Panc1 (cell line): ENCODE measurements at regions not wholly inside any gene's neighbourhood (a gene's known extent, or its start where the extent isn't known, plus 50 kb on each side); places are given as distances from the start of the nearest gene placed in this dataset.

Experiments used
- CTCF ChIP-seq: fragments of 450-650 bp; IDR thresholded peaks from 2 replicates; pipeline ENCODE4 v1.5.1; 2017; ENCODE audit warnings: mild to moderate bottlenecking
- POLR2AphosphoS5 ChIP-seq: IDR thresholded peaks from 2 replicates; pipeline ENCODE4 v1.6.1; 2012; ENCODE audit warnings: mild to moderate bottlenecking, low read depth, low read length, moderate library complexity
- REST ChIP-seq, 2 experiments: IDR thresholded peaks; 2 replicates each; pipeline ENCODE4 v1.6.1; 2011 to 2012; ENCODE audit warnings: low read depth in 2 of 2, control low read depth in 1 of 2, low read length in 1 of 2, mild to moderate bottlenecking in 1 of 2, moderate library complexity in 1 of 2; ENCODE audit not compliant: insufficient read depth in 1 of 2
- SIN3A ChIP-seq: IDR thresholded peaks from 2 replicates; pipeline ENCODE4 v1.6.1; 2012; ENCODE audit warnings: low read depth, mild to moderate bottlenecking, low read length, moderate library complexity, borderline replicate concordance; ENCODE audit not compliant: insufficient read depth
- TCF7L2 ChIP-seq: IDR thresholded peaks from 2 replicates; pipeline ENCODE4 v1.6.1; 2011; ENCODE audit warnings: mild to moderate bottlenecking, low read depth, low read length, inconsistent platforms

- TF ChIP-seq CTCF: no peak
- TF ChIP-seq POLR2AphosphoS5: no peak
- no peak for TF ChIP-seq REST (IDR thresholded peaks at IDR 0.05; ENCODE audit: insufficient read depth in 1 of 2, low read depth in 2 of 2, low read length in 1 of 2)
- no peak for TF ChIP-seq SIN3A
- no peak for TF ChIP-seq TCF7L2
Observed at GRCh38 chr5:12095808-12096281, 191.6 kb upstream of the CTNND2 start.
